ENCODE measurements at regions not wholly inside any gene's neighbourhood (a gene's known extent, or its start where the extent isn't known, plus 50 kb on each side); places are given as distances from the start of the nearest gene placed in this dataset.

- Histone ChIP-seq H3K9me3 (no peaks in the 10 kb centered on the region), H3K4me2 (no peak overlapping the region), H3K4me1 (no peaks in the 10 kb centered on the region), H3K27ac (no peak overlapping the region), H3K4me3 (no peak overlapping the region)
- 2% methylated on average over 3 of the region's 3 CpGs for WGBS (ENCODE audit: missing lambda C conversion rate)
- FAIRE-seq (no peak), DNase-seq (ENCODE audit: low read depth in 1 of 2, low spot score in 1 of 2) (no peak), ATAC-seq (no peak)
- ChIA-PET CTCF (no interaction called here), POLR2A (no interaction called here)
- TF ChIP-seq REST (IDR thresholded peaks at IDR 0.05), result no peak
- no peak for TF ChIP-seq POLR2A (IDR thresholded peaks at IDR 0.05; ENCODE audit: low read length)
- TF ChIP-seq USF2 (IDR thresholded peaks at IDR 0.05), result no peak
- TF ChIP-seq MAX (IDR thresholded peaks at IDR 0.05), result no peak
Observed at GRCh38 chr3:21801631-21802030, 50.6 kb upstream of the ZNF385D start.

GRCh38 chr3:21803604-21804003, 52.6 kb upstream of the ZNF385D start:
- POLR2A ChIA-PET, result no interaction called here
- CTCF ChIA-PET, result no interaction called here

GRCh38 chr3:21804330-21804729, 53.3 kb upstream of the ZNF385D start:
- Histone ChIP-seq H3K4me2 (no peak overlapping the region), H3K27ac (no peak overlapping the region), H3K4me3 (no peak overlapping the region), H3K4me1 (no peaks in the 10 kb centered on the region), H3K9me3 (no peaks in the 10 kb centered on the region)
- ATAC-seq (no peak), DNase-seq (ENCODE audit: low read depth in 1 of 2, low spot score in 1 of 2) (no peak), FAIRE-seq (no peak)
- ChIA-PET POLR2A (no interaction called here), CTCF (no interaction called here)
- under 1% methylated on average over 2 of the region's 2 CpGs for WGBS (ENCODE audit: missing lambda C conversion rate)
- TF ChIP-seq TFCP2L1 (CRISPR knock-in tag; IDR thresholded peaks at IDR 0.05), result no peak
- no peak for TF ChIP-seq ELK1 (IDR thresholded peaks at IDR 0.05; ENCODE audit: low read depth, low read length)
- no peak for TF ChIP-seq JUN (IDR thresholded peaks at IDR 0.05)
- no peak for TF ChIP-seq HOXA7 (CRISPR knock-in tag; IDR thresholded peaks at IDR 0.05)
- TF ChIP-seq GATA3 (IDR thresholded peaks at IDR 0.05; ENCODE audit: borderline replicate concordance), result no peak

More at GRCh38 chr3:21803604-21804003, 52.6 kb upstream of the ZNF385D start:
- FAIRE-seq (no peak), ATAC-seq (no peak), DNase-seq (ENCODE audit: low read depth in 1 of 2, low spot score in 1 of 2) (no peak)
- WGBS (ENCODE audit: missing lambda C conversion rate), result 3% methylated on average over 1 of the region's 1 CpG
- no peak overlapping the region for H3K4me2 ChIP-seq
- H3K4me3 ChIP-seq, result no peak overlapping the region
- no peak overlapping the region for H3K27ac ChIP-seq
- no peaks in the 10 kb centered on the region for H3K4me1 ChIP-seq
- no peak for TF ChIP-seq ZNF302 (CRISPR knock-in tag; IDR thresholded peaks at IDR 0.05)
- TF ChIP-seq MAZ (IDR thresholded peaks at IDR 0.05; ENCODE audit: borderline replicate concordance, low read depth, low read length), result no peak
- TF ChIP-seq NFE2L2 (conservative IDR thresholded peaks at IDR 0.05; ENCODE audit: low read length), result no peak
- H3K9me3 ChIP-seq, result no peaks in the 10 kb centered on the region

GRCh38 chr3:21806733-21807132, 55.7 kb upstream of the ZNF385D start:
- WGBS (ENCODE audit: missing lambda C conversion rate), result 74% methylated on average over 1 of the region's 1 CpG
- ATAC-seq, result no peak
- no peaks in the 10 kb centered on the region for H3K9me3 ChIP-seq

More at GRCh38 chr3:21806733-21807132, 55.7 kb upstream of the ZNF385D start:
- H3K4me1 ChIP-seq, result no peaks in the 10 kb centered on the region
- no peak overlapping the region for H3K4me2 ChIP-seq
- no peak overlapping the region for H3K27ac ChIP-seq
- no peak overlapping the region for H3K4me3 ChIP-seq
- ChIA-PET CTCF (no interaction called here), POLR2A (no interaction called here)
- DNase-seq (ENCODE audit: low read depth in 1 of 2, low spot score in 1 of 2), result no peak
- no peak for FAIRE-seq
- TF ChIP-seq KDM1A (IDR thresholded peaks at IDR 0.05; ENCODE audit: low read depth), result no peak
- TF ChIP-seq EP300 (IDR thresholded peaks at IDR 0.05), result no peak
